K562 (cell line): ENCODE measurements at regions not wholly inside any gene's neighbourhood (a gene's known extent, or its start where the extent isn't known, plus 50 kb on each side); places are given as distances from the start of the nearest gene placed in this dataset.

Source experiments
- EP300 ChIP-seq: IDR thresholded peaks from 2 replicates; pipeline ENCODE4 v1.6.1; 2012; ENCODE audit warnings: low read length, improper control_type of control experiment
- MXI1 ChIP-seq: IDR thresholded peaks from 2 replicates; pipeline ENCODE4 v1.6.1; 2011; ENCODE audit warnings: low read depth, mild to moderate bottlenecking, improper control_type of control experiment, low read length
- PBX2 ChIP-seq, 2 experiments: IDR thresholded peaks in 1 of 2; conservative IDR thresholded peaks in 1 of 2; 2 replicates each; pipeline ENCODE4 v1.6.1; 2016; ENCODE audit warnings: low read depth in 2 of 2, mild to moderate bottlenecking in 1 of 2, missing compliant biosample characterization in 1 of 2, missing genetic modification characterization in 1 of 2, moderate library complexity in 1 of 2
- RAD21 ChIP-seq, 2 experiments: fragments of 250-450 bp in 1 of 2; fragments of 450-650 bp in 1 of 2; sonication (Bioruptor Pico) in 1 of 2; formaldehyde crosslinking in 1 of 2; IDR thresholded peaks in 1 of 2; conservative IDR thresholded peaks in 1 of 2; 2 replicates each; pipeline versions ENCODE4 v1.4.0 to v1.8.0; 2020 to 2022; ENCODE audit warnings: mild to moderate bottlenecking in 2 of 2, moderate library complexity in 1 of 2
- ZNF384 ChIP-seq: IDR thresholded peaks from 2 replicates; pipeline ENCODE4 v1.6.1; 2012; ENCODE audit warnings: low read depth, low read length, improper control_type of control experiment

GRCh38 chr10:23528419-23528818 lies 89.5 kb downstream of the OTUD1 start:
- no peak for TF ChIP-seq PBX2 (CRISPR knock-in tag; IDR thresholded peaks at IDR 0.05; ENCODE audit: low read depth)
- TF ChIP-seq PBX2 (tag; conservative IDR thresholded peaks at IDR 0.05; ENCODE audit: low read depth): no peak
- TF ChIP-seq ZNF384: no peak
- TF ChIP-seq RAD21 (CRISPR knock-in tag; conservative IDR thresholded peaks at IDR 0.05 in 1 of 2, IDR thresholded peaks at IDR 0.05 in 1 of 2): no peak
- no peak for TF ChIP-seq MXI1
- no peak for TF ChIP-seq EP300
